H9 (cell line): ENCODE measurements at regions not wholly inside any gene's neighbourhood (a gene's known extent, or its start where the extent isn't known, plus 50 kb on each side); places are given as distances from the start of the nearest gene placed in this dataset.
"Not testable (repeated sequence)": the region's sequence is repeated elsewhere in the genome, so short reads cannot be mapped to it uniquely, and the experiment has no call there.

ENCODE experiments used
- DNase-seq: peaks from one replicate; pipeline ENCODE4 v3.0.0-alpha.2; 2017
- H2AFZ ChIP-seq: one replicate; pipeline ENCODE4 v1.6.1; 2013; ENCODE audit warnings: mild to moderate bottlenecking, low read length, control low read depth, moderate library complexity
- H2AK5ac ChIP-seq: 2 replicates; pipeline ENCODE4 v1.6.1; 2013; ENCODE audit warnings: low read length, control low read depth, mixed read lengths; ENCODE audit not compliant: insufficient read length
- H2BK120ac ChIP-seq: one replicate; pipeline ENCODE4 v1.6.1; 2013; ENCODE audit warnings: low read depth, mild to moderate bottlenecking, low read length, control low read depth, inconsistent platforms; ENCODE audit not compliant: poor library complexity, severe bottlenecking
- H2BK12ac ChIP-seq: 2 replicates; pipeline ENCODE4 v1.6.1; 2013; ENCODE audit warnings: low read length, control low read depth, mixed read lengths, low read depth; ENCODE audit not compliant: insufficient read length
- H2BK15ac ChIP-seq: 2 replicates; pipeline ENCODE4 v1.6.1; 2013; ENCODE audit warnings: low read depth, low read length, control low read depth
- H2BK20ac ChIP-seq: one replicate; pipeline ENCODE4 v1.6.1; 2013; ENCODE audit warnings: low read depth, mild to moderate bottlenecking, low read length, control low read depth, inconsistent platforms; ENCODE audit not compliant: poor library complexity, severe bottlenecking
- H2BK5ac ChIP-seq: 2 replicates; pipeline ENCODE4 v1.6.1; 2013; ENCODE audit warnings: low read length, control low read depth, mixed read lengths; ENCODE audit not compliant: insufficient read length
- H3K14ac ChIP-seq: 2 replicates; pipeline ENCODE4 v1.6.1; 2013; ENCODE audit warnings: low read length, control low read depth; ENCODE audit not compliant: insufficient read depth
- H3K18ac ChIP-seq: 2 replicates; pipeline ENCODE4 v1.6.1; 2013; ENCODE audit warnings: low read depth, mild to moderate bottlenecking, mixed read lengths, low read length, control low read depth; ENCODE audit not compliant: insufficient read length
- H3K23ac ChIP-seq: 2 replicates; pipeline ENCODE4 v1.6.1; 2013; ENCODE audit warnings: low read length, control low read depth, mixed read lengths, low read depth; ENCODE audit not compliant: insufficient read length
- H3K23me2 ChIP-seq: 2 replicates; pipeline ENCODE4 v1.6.1; 2013; ENCODE audit warnings: low read depth, mild to moderate bottlenecking, mixed read lengths, low read length, control low read depth; ENCODE audit not compliant: insufficient read length, poor library complexity, severe bottlenecking
- H3K27ac ChIP-seq: 2 replicates; pipeline ENCODE4 v1.5.1; 2013; ENCODE audit warnings: low read length, control low read depth, mixed read lengths, low read depth; ENCODE audit not compliant: insufficient read length
- H3K27me3 ChIP-seq: 2 replicates; pipeline ENCODE4 v1.6.1; 2013; ENCODE audit warnings: low read length, control low read depth, inconsistent platforms; ENCODE audit not compliant: insufficient read depth
- H3K4ac ChIP-seq: 2 replicates; pipeline ENCODE4 v1.6.1; 2013; ENCODE audit warnings: low read depth, mild to moderate bottlenecking, control low read depth, inconsistent platforms, low read length, moderate library complexity
- H3K4me1 ChIP-seq: 2 replicates; pipeline ENCODE4 v1.6.1; 2013; ENCODE audit warnings: low read length, control low read depth, inconsistent platforms; ENCODE audit not compliant: insufficient read depth
- H3K4me2 ChIP-seq: 2 replicates; pipeline ENCODE4 v1.6.1; 2013; ENCODE audit warnings: low read length, control low read depth, mixed read lengths; ENCODE audit not compliant: insufficient read length, insufficient read depth
- H3K56ac ChIP-seq: 2 replicates; pipeline ENCODE4 v1.6.1; 2013; ENCODE audit warnings: low read depth, mild to moderate bottlenecking, mixed read lengths, low read length, control low read depth; ENCODE audit not compliant: insufficient read length
- H3K79me1 ChIP-seq: 2 replicates; pipeline ENCODE4 v1.6.1; 2013; ENCODE audit warnings: low read depth, mild to moderate bottlenecking, moderate library complexity, low read length, control low read depth, inconsistent platforms; ENCODE audit not compliant: insufficient read depth, poor library complexity, severe bottlenecking
- H3K79me2 ChIP-seq: 2 replicates; pipeline ENCODE4 v1.6.1; 2013; ENCODE audit warnings: low read length, control low read depth, inconsistent platforms; ENCODE audit not compliant: insufficient read depth
- H3K9ac ChIP-seq: 2 replicates; pipeline ENCODE4 v1.6.1; 2013; ENCODE audit warnings: low read length, control low read depth, mixed read lengths; ENCODE audit not compliant: insufficient read length; ENCODE audit errors: extremely low read depth
- H3K9me3 ChIP-seq: one replicate; pipeline ENCODE4 v1.6.1; 2013; ENCODE audit warnings: low read depth, low read length, inconsistent platforms; ENCODE audit not compliant: control insufficient read depth
- H3T11ph ChIP-seq: one replicate; pipeline ENCODE4 v1.6.1; 2013; ENCODE audit warnings: mild to moderate bottlenecking, low read length, control low read depth, inconsistent platforms
- H4K20me1 ChIP-seq: one replicate; pipeline ENCODE4 v1.6.1; 2013; ENCODE audit not compliant: control insufficient read depth, insufficient read length, insufficient read depth
- H4K5ac ChIP-seq: 2 replicates; pipeline ENCODE4 v1.6.1; 2013; ENCODE audit warnings: low read depth, mild to moderate bottlenecking, mixed read lengths, low read length, control low read depth; ENCODE audit not compliant: insufficient read length
- H4K8ac ChIP-seq: replicated peaks from 2 replicates; pipeline ENCODE4 v1.6.1; 2013; ENCODE audit warnings: low read length, control low read depth, mixed read lengths, low read depth; ENCODE audit not compliant: insufficient read length
- H4K91ac ChIP-seq: 2 replicates; pipeline ENCODE4 v1.6.1; 2013; ENCODE audit warnings: low read depth, mild to moderate bottlenecking, moderate library complexity, mixed read lengths, low read length, control low read depth; ENCODE audit not compliant: insufficient read length
- H3K27ac Mint-ChIP-seq, 3 experiments: 2 replicates in 2 of 3; 3 replicates in 1 of 3; pipeline ENCODE4 v1.8.0; 2020 to 2021; ENCODE audit warnings: mixed read lengths in 3 of 3, mild to moderate bottlenecking in 1 of 3, moderate library complexity in 1 of 3
- H3K27me3 Mint-ChIP-seq: 2 replicates; pipeline ENCODE4 v1.8.0; 2021; ENCODE audit warnings: low read depth, mild to moderate bottlenecking, moderate library complexity, mixed read lengths
- H3K36me3 Mint-ChIP-seq, 3 experiments: 2 replicates in 2 of 3; 3 replicates in 1 of 3; pipeline ENCODE4 v1.8.0; 2020 to 2021; ENCODE audit warnings: low read depth in 3 of 3, mixed read lengths in 3 of 3; ENCODE audit not compliant: insufficient read depth in 1 of 3
- H3K4me1 Mint-ChIP-seq, 2 experiments: 2 replicates each; pipeline ENCODE4 v1.8.0; 2020; ENCODE audit warnings: mixed read lengths in 2 of 2
- H3K4me3 Mint-ChIP-seq, 2 experiments: 2 replicates in 1 of 2; 3 replicates in 1 of 2; pipeline ENCODE4 v1.8.0; 2020 to 2021; ENCODE audit warnings: mild to moderate bottlenecking in 2 of 2, mixed read lengths in 2 of 2, moderate library complexity in 1 of 2
- H3K9me3 Mint-ChIP-seq, 2 experiments: 2 replicates in 1 of 2; 3 replicates in 1 of 2; pipeline ENCODE4 v1.8.0; 2020; ENCODE audit warnings: mild to moderate bottlenecking in 2 of 2, mixed read lengths in 2 of 2, moderate library complexity in 1 of 2
- WGBS: extraction: QIAGEN DNeasy Blood & Tissue Kit; methylation state at CpG from one replicate; pipeline ENCODE4 v1.1.7; 2013; ENCODE audit warnings: missing lambda C conversion rate, low lambda C conversion rate, mixed read lengths; ENCODE audit not compliant: insufficient read length; ENCODE audit errors: extremely low coverage; 5-methylcytosine and 5-hydroxymethylcytosine counted together

DNA sequence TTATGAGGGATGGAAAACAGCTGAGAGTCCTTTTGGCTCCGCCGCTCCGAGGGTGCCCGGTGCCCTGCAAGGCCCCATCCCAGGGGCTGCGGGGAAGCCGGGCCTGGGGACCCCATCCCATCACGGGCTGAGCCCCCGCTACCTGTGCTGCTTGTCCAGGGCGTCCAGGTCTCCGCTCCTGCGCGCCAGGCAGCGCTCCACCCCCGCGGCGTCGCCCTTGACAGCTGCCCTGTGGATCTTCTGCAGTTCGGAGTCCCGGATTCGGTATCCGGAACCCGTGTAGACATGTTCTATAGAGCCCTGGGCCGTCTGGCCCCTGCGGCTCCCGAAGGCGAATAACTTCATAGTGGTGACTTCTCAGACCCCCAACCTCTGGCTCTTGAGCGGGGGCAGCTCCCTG is 534.0 kb upstream of the DEFB115 start:
- not testable (repeated sequence) for H2BK15ac ChIP-seq, H2BK120ac ChIP-seq, H4K91ac ChIP-seq, H3K79me2 ChIP-seq, H3K27me3 ChIP-seq, H3K56ac ChIP-seq, H3K27ac Mint-ChIP-seq, H3K4me3 Mint-ChIP-seq, H4K8ac ChIP-seq, H3K18ac ChIP-seq, H3K27me3 Mint-ChIP-seq, H4K5ac ChIP-seq, H2BK5ac ChIP-seq, H3K79me1 ChIP-seq, H2AK5ac ChIP-seq, H3K23ac ChIP-seq, H3K4me1 Mint-ChIP-seq, H2BK12ac ChIP-seq, H3K4me2 ChIP-seq, H2AFZ ChIP-seq, DNase-seq, H3K27ac ChIP-seq, H3K36me3 Mint-ChIP-seq, H3T11ph ChIP-seq, H3K14ac ChIP-seq, H3K9ac ChIP-seq, H2BK20ac ChIP-seq, H3K4me1 ChIP-seq, H3K23me2 ChIP-seq, H3K4ac ChIP-seq, H4K20me1 ChIP-seq
- peaks cover 17% of the 10 kb centered on the region for H3K9me3 ChIP-seq
- peaks cover 61 to 71% of the 10 kb centered on the region in 2 experiments for H3K9me3 Mint-ChIP-seq
- WGBS = no CpG with 5 or more reads among the region's 27 CpGs

DNA sequence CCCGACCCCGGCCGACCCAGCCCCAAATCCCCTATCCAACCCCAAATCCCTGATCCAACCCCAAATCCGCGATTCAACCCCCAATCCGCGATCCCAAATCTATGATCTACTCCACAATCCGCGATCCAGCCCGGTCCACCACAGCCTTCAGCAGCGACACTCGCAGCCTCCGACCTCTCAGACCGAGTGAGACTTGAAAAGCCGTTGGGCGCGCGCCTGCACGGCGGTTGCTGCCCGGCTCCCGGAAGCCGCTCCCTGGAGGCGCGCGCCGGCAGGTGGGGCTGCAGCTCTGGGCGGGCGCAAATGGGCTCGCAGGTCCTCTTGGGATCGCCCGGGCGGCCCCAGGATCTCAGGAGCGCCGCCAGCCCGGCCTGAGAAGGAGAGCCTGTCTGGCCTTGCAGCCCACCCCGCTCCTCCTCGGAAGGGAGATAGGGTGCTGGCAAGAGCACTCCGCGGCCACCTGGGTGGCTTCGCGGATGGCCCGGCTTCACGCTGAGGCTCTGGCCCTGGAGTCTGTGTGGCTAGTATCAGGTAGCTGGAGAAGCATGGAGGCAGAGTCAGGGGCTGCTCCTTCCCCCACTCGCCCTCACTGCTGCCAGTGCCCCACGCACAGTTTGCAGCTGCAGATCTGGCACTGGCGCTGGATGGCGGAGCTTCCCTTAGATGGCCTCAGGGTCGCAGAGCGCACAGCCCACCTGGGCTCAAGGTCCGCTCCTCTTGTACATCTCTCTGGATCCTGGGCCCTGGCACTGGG is 533.4 kb upstream of the DEFB115 start:
- H3K27ac Mint-ChIP-seq, H3K4me2 ChIP-seq: not testable (repeated sequence)
- H3K9me3 Mint-ChIP-seq = peaks cover 60 to 70% of the 10 kb centered on the region in 2 experiments

More for the DNA sequence above, 533.4 kb upstream of the DEFB115 start:
- not testable (repeated sequence) for H4K5ac ChIP-seq, H4K20me1 ChIP-seq, H3K23ac ChIP-seq, H3K23me2 ChIP-seq, H2BK5ac ChIP-seq, H3K4me1 Mint-ChIP-seq, H3K9ac ChIP-seq, H3K36me3 Mint-ChIP-seq, H3K4me3 Mint-ChIP-seq, H2BK20ac ChIP-seq, H2BK12ac ChIP-seq, H3K56ac ChIP-seq, H3T11ph ChIP-seq, H4K8ac ChIP-seq, DNase-seq, H3K14ac ChIP-seq, H2AK5ac ChIP-seq, H2BK120ac ChIP-seq, H3K27ac ChIP-seq, H3K18ac ChIP-seq, H2AFZ ChIP-seq, H3K79me1 ChIP-seq, H3K27me3 ChIP-seq, H3K27me3 Mint-ChIP-seq, H3K4ac ChIP-seq, H3K79me2 ChIP-seq, H2BK15ac ChIP-seq, H4K91ac ChIP-seq, H3K4me1 ChIP-seq
- 100% methylated on average over 2 of the region's 51 CpGs for WGBS
- peaks cover 17% of the 10 kb centered on the region for H3K9me3 ChIP-seq
